ENCODE measurements at regions not wholly inside any gene's neighbourhood (a gene's known extent, or its start where the extent isn't known, plus 50 kb on each side); places are given as distances from the start of the nearest gene placed in this dataset.
A peak's percentile ranks its signal among the peaks of the same experiment; 100 is the strongest.
"Not testable (repeated sequence)": the region's sequence is repeated elsewhere in the genome, so short reads cannot be mapped to it uniquely, and the experiment has no call there.

GRCh38 chr1:173301507-173301906 lies 94.4 kb upstream of the TNFSF4 start:
- no peak for DNase-seq

- DNase-seq: no peak
Measured at GRCh38 chr1:173302366-173302765, 95.2 kb upstream of the TNFSF4 start.

GRCh38 chr1:173302890-173303829 lies 96.0 kb upstream of the TNFSF4 start:
- DNase-seq: no peak

GRCh38 chr1:173303984-173304383 lies 96.9 kb upstream of the TNFSF4 start:
- no peak for DNase-seq

- DNase-seq: no peak
Measured at GRCh38 chr1:173304529-173305227, 97.5 kb upstream of the TNFSF4 start.

- no peak for DNase-seq
Measured at GRCh38 chr1:173307845-173308244, 100.7 kb upstream of the TNFSF4 start.

GRCh38 chr1:173314656-173315055 lies 107.5 kb upstream of the TNFSF4 start:
- no peak for DNase-seq

- DNase-seq: no peak
Measured at GRCh38 chr1:173315296-173315695, 108.2 kb upstream of the TNFSF4 start.

- no peak for DNase-seq
Measured at GRCh38 chr1:173318788-173319187, 111.7 kb upstream of the TNFSF4 start.

- DNase-seq: not testable (repeated sequence)
Measured at GRCh38 chr1:173324352-173324751, 117.2 kb upstream of the TNFSF4 start.

- not testable (repeated sequence) for DNase-seq
Measured at GRCh38 chr1:173327987-173328386, 120.9 kb upstream of the TNFSF4 start.

GRCh38 chr1:173328961-173329360 lies 121.8 kb upstream of the TNFSF4 start:
- no peak for DNase-seq

- no peak for DNase-seq
Measured at GRCh38 chr1:173329726-173330125, 122.6 kb upstream of the TNFSF4 start.

- DNase-seq: no peak
Measured at GRCh38 chr1:173330149-173330951, 123.2 kb upstream of the TNFSF4 start.

GRCh38 chr1:173330952-173331548 lies 123.9 kb upstream of the TNFSF4 start:
- peak in 3 of 6 experiments; percentile 7 to 23 (median 10) for DNase-seq

- no peak for DNase-seq
Measured at GRCh38 chr1:173332026-173332425, 124.9 kb upstream of the TNFSF4 start.

- DNase-seq: no peak
Measured at GRCh38 chr1:173333581-173333980, 126.5 kb upstream of the TNFSF4 start.

- no peak for DNase-seq
Measured at GRCh38 chr1:173337126-173337525, 130.0 kb upstream of the TNFSF4 start.

GRCh38 chr1:173341307-173341706 lies 134.2 kb upstream of the TNFSF4 start:
- no peak for DNase-seq

GRCh38 chr1:173341971-173342370 lies 134.8 kb upstream of the TNFSF4 start:
- no peak for DNase-seq

- DNase-seq: no peak
Measured at GRCh38 chr1:173342736-173343135, 134.4 kb upstream of the PRDX6 start.

GRCh38 chr1:173344034-173344743 lies 132.9 kb upstream of the PRDX6 start:
- DNase-seq: no peak
